H1 (cell line): ENCODE measurements at regions not wholly inside any gene's neighbourhood (a gene's known extent, or its start where the extent isn't known, plus 50 kb on each side); places are given as distances from the start of the nearest gene placed in this dataset.
"Not testable (repeated sequence)": the region's sequence is repeated elsewhere in the genome, so short reads cannot be mapped to it uniquely, and the experiment has no call there.

Source experiments
- CTCF ChIA-PET: fragments of 300-600 bp; sonication (Branson Sonifier 250); formaldehyde crosslinking; loops from one replicate; lab custom pipeline; 2021; ENCODE audit not compliant: partially characterized antibody; lab: Charles Lee
- POLR2A ChIA-PET: fragments of 300-600 bp; sonication (Branson Sonifier 250); formaldehyde crosslinking; loops from one replicate; lab custom pipeline; 2021; ENCODE audit warnings: inconsistent platforms; ENCODE audit not compliant: partially characterized antibody; lab: Charles Lee
- DNase-seq, 2 experiments: peaks; one replicate each; pipeline versions ENCODE4 v3.0.0 to v3.0.0-alpha.2; 2010 to 2022; ENCODE audit warnings: low spot score in 2 of 2, low read depth in 1 of 2, mixed read lengths in 1 of 2
- FAIRE-seq: peaks from 2 replicates; lab custom pipeline; 2011; peaks lifted over from hg19 to GRCh38; lab: Jason Lieb, UNC
- H2AFZ ChIP-seq: 2 replicates; pipeline ENCODE4 v1.8.1; 2012; ENCODE audit warnings: low read length, inconsistent platforms
- H2AK5ac ChIP-seq: 2 replicates; pipeline ENCODE4 v1.6.1; 2013; ENCODE audit warnings: low read depth, low read length
- H2BK120ac ChIP-seq: replicated peaks from 2 replicates; pipeline ENCODE3; 2013; ENCODE audit warnings: low read depth, low read length, inconsistent platforms
- H2BK12ac ChIP-seq: 2 replicates; pipeline ENCODE4 v1.6.1; 2013; ENCODE audit warnings: low read depth, low read length
- H2BK15ac ChIP-seq: 2 replicates; pipeline ENCODE4 v1.6.1; 2013; ENCODE audit warnings: low read length
- H2BK20ac ChIP-seq: 2 replicates; pipeline ENCODE4 v1.6.1; 2013; ENCODE audit warnings: low read length
- H2BK5ac ChIP-seq: 2 replicates; pipeline ENCODE4 v1.6.1; 2013; ENCODE audit warnings: low read depth, low read length
- H3K14ac ChIP-seq: 2 replicates; pipeline ENCODE4 v1.6.1; 2013; ENCODE audit warnings: inconsistent platforms; ENCODE audit not compliant: insufficient read length
- H3K18ac ChIP-seq: 2 replicates; pipeline ENCODE4 v1.6.1; 2013; ENCODE audit warnings: low read length; ENCODE audit errors: extremely low read depth
- H3K23ac ChIP-seq: 2 replicates; pipeline ENCODE4 v1.6.1; 2013; ENCODE audit warnings: inconsistent platforms; ENCODE audit not compliant: insufficient read length
- H3K23me2 ChIP-seq: 2 replicates; pipeline ENCODE4 v1.6.1; 2013; ENCODE audit warnings: low read depth, low read length
- H3K27ac ChIP-seq: 2 replicates; pipeline ENCODE4 v1.6.1; 2011; ENCODE audit warnings: low read depth, low read length, inconsistent platforms
- H3K27me3 ChIP-seq, 4 experiments: replicated peaks in 1 of 4; 1 replicate in 1 of 4; 2 replicates in 3 of 4; pipeline versions ENCODE4 v1.6.1 to v1.8.1; 2011 to 2013; ENCODE audit warnings: low read length in 3 of 4, mild to moderate bottlenecking in 3 of 4, inconsistent platforms in 2 of 4, mixed read lengths in 2 of 4, moderate library complexity in 1 of 4; ENCODE audit not compliant: control insufficient read depth in 3 of 4, insufficient read depth in 3 of 4; ENCODE audit errors: extremely low read depth in 1 of 4
- H3K36me3 ChIP-seq, 4 experiments: 2 replicates each; pipeline versions ENCODE4 v1.6.1 to v1.8.1; 2011 to 2013; ENCODE audit warnings: mild to moderate bottlenecking in 4 of 4, low read length in 3 of 4, moderate library complexity in 2 of 4, control low read depth in 1 of 4, inconsistent platforms in 1 of 4; ENCODE audit not compliant: insufficient read depth in 4 of 4, control insufficient read depth in 2 of 4
- H3K4ac ChIP-seq: replicated peaks from 2 replicates; pipeline ENCODE3; 2013; ENCODE audit warnings: low read length, low read depth, mixed read lengths, inconsistent platforms; ENCODE audit not compliant: insufficient read length
- H3K4me1 ChIP-seq, 4 experiments: replicated peaks in 1 of 4; 1 replicate in 1 of 4; 2 replicates in 3 of 4; pipeline versions ENCODE4 v1.6.1 to v1.8.1; 2011 to 2013; ENCODE audit warnings: low read length in 3 of 4, inconsistent platforms in 2 of 4, mixed read lengths in 1 of 4; ENCODE audit not compliant: insufficient read depth in 4 of 4, control insufficient read depth in 3 of 4
- H3K4me2 ChIP-seq, 2 experiments: 2 replicates each; pipeline versions ENCODE4 v1.6.1 to v1.8.1; 2011 to 2013; ENCODE audit warnings: low read depth in 2 of 2, low read length in 2 of 2, control low read depth in 1 of 2, inconsistent platforms in 1 of 2, mild to moderate bottlenecking in 1 of 2; ENCODE audit not compliant: insufficient read depth in 1 of 2
- H3K4me3 ChIP-seq, 4 experiments: fragments of 200-600, 300-600 bp in 1 of 4; sonication (generic), shearing (Covaris generic), sonication (Bioruptor Twin) in 1 of 4; 2 replicates each; pipeline versions ENCODE4 v1.5.1 to v1.8.1; 2011 to 2016; ENCODE audit warnings: low read length in 4 of 4, low read depth in 3 of 4, control low read depth in 2 of 4, inconsistent platforms in 2 of 4, mild to moderate bottlenecking in 2 of 4, mixed read lengths in 1 of 4, moderate library complexity in 1 of 4; ENCODE audit not compliant: insufficient read depth in 2 of 4; ENCODE audit errors: extremely low read depth in 1 of 4
- H3K56ac ChIP-seq: replicated peaks from 2 replicates; pipeline ENCODE3; 2013; ENCODE audit warnings: low read depth, mild to moderate bottlenecking, mixed read lengths, low read length, inconsistent platforms; ENCODE audit not compliant: insufficient read length
- H3K79me1 ChIP-seq: 2 replicates; pipeline ENCODE4 v1.6.1; 2013; ENCODE audit warnings: low read depth, low read length, control low read depth
- H3K79me2 ChIP-seq, 2 experiments: 2 replicates each; pipeline versions ENCODE4 v1.6.1 to v1.8.1; 2012 to 2013; ENCODE audit warnings: low read length in 2 of 2, mild to moderate bottlenecking in 2 of 2, inconsistent platforms in 1 of 2; ENCODE audit not compliant: insufficient read depth in 2 of 2, control insufficient read depth in 1 of 2
- H3K9ac ChIP-seq, 4 experiments: replicated peaks in 1 of 4; 1 replicate in 1 of 4; 2 replicates in 3 of 4; pipeline versions ENCODE4 v1.6.1 to v1.8.1; 2011 to 2013; ENCODE audit warnings: low read depth in 3 of 4, low read length in 3 of 4, control low read depth in 2 of 4, mild to moderate bottlenecking in 2 of 4, moderate library complexity in 2 of 4, inconsistent platforms in 1 of 4; ENCODE audit errors: extremely low read depth in 1 of 4
- H3K9me3 ChIP-seq, 2 experiments: 2 replicates each; pipeline versions ENCODE4 v1.6.1 to v1.8.1; 2012 to 2013; ENCODE audit warnings: mild to moderate bottlenecking in 2 of 2, moderate library complexity in 2 of 2, control low read depth in 1 of 2, inconsistent platforms in 1 of 2, low read depth in 1 of 2, low read length in 1 of 2, mixed read lengths in 1 of 2; ENCODE audit not compliant: insufficient read depth in 2 of 2
- H4K20me1 ChIP-seq, 2 experiments: replicated peaks in 1 of 2; 2 replicates each; pipeline versions ENCODE3 to v1.8.1; 2011 to 2013; ENCODE audit warnings: inconsistent platforms in 2 of 2, low read length in 2 of 2, mild to moderate bottlenecking in 1 of 2; ENCODE audit not compliant: insufficient read depth in 2 of 2, control insufficient read depth in 1 of 2
- H4K5ac ChIP-seq: 2 replicates; pipeline ENCODE4 v1.6.1; 2013; ENCODE audit warnings: low read length, low read depth, mixed read lengths, inconsistent platforms; ENCODE audit not compliant: insufficient read length
- H4K8ac ChIP-seq: 2 replicates; pipeline ENCODE4 v1.8.0; 2013; ENCODE audit warnings: mild to moderate bottlenecking, moderate library complexity, low read length, inconsistent platforms; ENCODE audit not compliant: insufficient read depth; ENCODE audit errors: extremely low read depth
- H4K91ac ChIP-seq: replicated peaks from 2 replicates; pipeline ENCODE3; 2013; ENCODE audit warnings: low read length, mixed read lengths, inconsistent platforms; ENCODE audit not compliant: insufficient read length
- PHF8 ChIP-seq: fragments of 200-600 bp; sonication (generic); conservative IDR thresholded peaks from 2 replicates; pipeline ENCODE4 v1.7.1; 2012; ENCODE audit warnings: low read depth, mild to moderate bottlenecking, inconsistent platforms, low read length, moderate library complexity
- RNF2 ChIP-seq: fragments of 200-900, 300-1000 bp; sonication (generic); IDR thresholded peaks from 2 replicates; pipeline ENCODE4 v1.7.1; 2016; ENCODE audit warnings: borderline replicate concordance, low read depth, mild to moderate bottlenecking, antibody characterized with exemption, low read length; ENCODE audit not compliant: poor library complexity, severe bottlenecking; ENCODE audit errors: missing control alignments
- WGBS, 2 experiments: shearing (Covaris generic) in 1 of 2; methylation state at CpG; one replicate each; pipeline versions ENCODE4 v1.1.6 to v1.1.7; 2013 to 2015; ENCODE audit warnings: low lambda C conversion rate in 2 of 2, mixed read lengths in 2 of 2, inconsistent platforms in 1 of 2, low coverage in 1 of 2, missing lambda C conversion rate in 1 of 2; ENCODE audit not compliant: insufficient replicate concordance in 2 of 2, insufficient coverage in 1 of 2, insufficient read length in 1 of 2; ENCODE audit errors: extremely low coverage in 1 of 2, missing lambda C conversion rate in 1 of 2; 5-methylcytosine and 5-hydroxymethylcytosine counted together

DNA sequence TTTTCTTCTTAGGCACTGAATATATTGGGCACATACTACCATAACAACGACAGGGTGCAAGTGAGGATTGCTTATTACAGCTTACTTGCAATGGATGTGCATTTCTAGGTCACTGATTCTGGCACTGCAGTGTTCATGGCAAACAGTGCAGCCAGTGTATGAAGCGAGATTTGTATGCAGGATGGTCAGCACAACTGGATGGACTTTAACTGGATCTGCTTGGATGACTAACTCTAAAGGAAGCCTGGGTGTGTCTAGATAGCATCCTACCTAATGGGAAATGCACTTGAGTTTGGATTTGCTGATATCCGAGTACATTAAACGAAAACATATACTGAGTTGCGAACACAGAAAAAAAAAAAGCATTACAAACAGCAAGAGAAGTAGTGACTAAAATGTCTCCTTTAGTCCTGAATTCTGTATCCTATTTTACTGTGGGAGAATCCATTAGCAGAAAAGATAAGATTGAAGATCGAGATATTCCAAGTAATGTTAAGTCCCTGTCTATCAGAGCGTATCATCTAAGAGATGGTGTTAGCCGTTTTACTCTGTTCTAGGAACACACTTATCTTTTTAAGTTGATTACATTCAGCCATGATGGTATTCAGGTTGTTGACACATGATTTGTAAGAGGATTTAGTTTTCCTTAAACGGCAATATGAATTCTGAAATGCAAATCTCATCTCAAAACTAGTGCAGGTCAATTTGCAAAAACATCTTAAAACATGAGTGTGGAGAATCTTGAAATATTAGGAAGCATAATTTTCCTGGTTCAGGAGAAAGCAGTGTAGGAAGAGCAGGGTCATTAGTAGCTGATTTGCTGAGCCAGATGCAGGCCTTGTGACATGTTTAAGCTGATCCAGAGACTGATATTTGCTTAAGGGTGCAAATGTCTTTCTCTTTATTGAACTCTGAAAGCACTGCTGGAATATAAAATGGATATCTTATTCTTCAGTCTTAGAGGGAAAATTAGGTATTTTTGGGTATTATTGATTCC, 142.6 kb upstream of the CPHXL start (continued):
- no peak for TF ChIP-seq RNF2
- no peak for TF ChIP-seq PHF8

GRCh38 chr16:75881280-75881679, 155.0 kb upstream of the CPHXL start:
- H4K20me1 ChIP-seq, H3K4ac ChIP-seq, H3K4me2 ChIP-seq, H3K18ac ChIP-seq, H2BK20ac ChIP-seq, H3K14ac ChIP-seq, DNase-seq, H4K91ac ChIP-seq, H2AK5ac ChIP-seq, H3K9me3 ChIP-seq, H4K8ac ChIP-seq, H3K79me2 ChIP-seq, H2AFZ ChIP-seq, FAIRE-seq, H3K27ac ChIP-seq, H3K56ac ChIP-seq, H2BK120ac ChIP-seq, H3K4me3 ChIP-seq, H3K27me3 ChIP-seq, H3K79me1 ChIP-seq, H4K5ac ChIP-seq, H2BK15ac ChIP-seq, H3K4me1 ChIP-seq, H2BK5ac ChIP-seq, H3K23ac ChIP-seq, H3K23me2 ChIP-seq, POLR2A ChIA-PET, H3K9ac ChIP-seq, H3K36me3 ChIP-seq, H2BK12ac ChIP-seq, CTCF ChIA-PET: not testable (repeated sequence)
- WGBS, 2 experiments = 81% methylated on average over 3 of the region's 3 CpGs; no CpG with 5 or more reads in 1 of the 2 experiments
